Upper lobe of left lung (tissue), 4 donors: ENCODE measurements at regions not wholly inside any gene's neighbourhood (a gene's known extent, or its start where the extent isn't known, plus 50 kb on each side); places are given as distances from the start of the nearest gene placed in this dataset.

Experiments
- POLR2A ChIP-seq, 4 donors: fragments of 450-650 bp; IDR thresholded peaks; one replicate each; pipeline ENCODE4 v1.5.1; 2016 to 2017; ENCODE audit warnings: antibody characterized with exemption in 4 of 4, mild to moderate bottlenecking in 2 of 4
- POLR2AphosphoS5 ChIP-seq, 2 donors: sonication (generic); formaldehyde crosslinking; IDR thresholded peaks; one replicate each; pipeline ENCODE4 v1.5.1; 2017; ENCODE audit warnings: antibody characterized with exemption in 2 of 2
- TF ChIP-seq, protein P1 (sequence below), 6 experiments: fragments of 450-650 bp in 4 of 6; fragments of 200-600 bp in 2 of 6; sonication (generic) in 2 of 6; IDR thresholded peaks; one replicate each; pipeline ENCODE4 v1.5.1; 2016 to 2019; ENCODE audit warnings: antibody characterized with exemption in 6 of 6

DNA sequence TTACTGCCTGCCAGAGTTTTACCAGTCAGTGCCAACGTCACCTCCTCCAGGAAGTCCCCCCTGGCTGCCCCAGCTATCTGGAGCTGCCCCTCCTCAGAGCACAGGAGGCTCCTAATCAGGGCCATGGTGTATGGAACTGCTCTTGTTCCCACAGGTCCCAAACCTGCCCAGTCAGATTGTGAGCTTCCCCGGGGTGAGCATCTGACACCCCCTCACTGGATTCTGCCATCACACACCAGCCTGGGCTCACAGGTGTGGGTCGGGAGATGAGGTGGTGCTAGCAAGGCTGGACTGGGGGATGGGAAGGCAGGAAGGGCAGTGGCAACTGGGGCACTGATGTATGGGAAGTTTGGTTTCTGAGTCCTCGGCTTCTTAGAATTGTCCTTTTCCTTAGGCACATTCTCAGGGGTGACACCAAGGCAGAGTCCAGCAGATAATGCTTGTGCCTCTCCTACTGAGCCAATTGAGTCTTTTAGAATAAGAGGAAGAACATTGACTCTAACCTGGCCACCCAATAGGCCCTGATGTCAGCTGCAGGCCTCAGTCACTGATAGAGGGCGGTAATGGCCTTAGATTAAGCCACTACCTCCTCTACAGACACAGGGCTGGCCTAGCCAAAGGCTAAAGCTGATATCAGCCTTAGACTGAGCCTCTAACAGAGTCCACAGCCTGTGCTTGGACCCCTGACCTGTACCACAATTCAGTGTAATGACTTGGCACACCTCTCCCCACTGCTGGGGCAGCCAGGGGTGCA lies 107.9 kb downstream of the WSCD1 start:
- TF ChIP-seq, protein P1, sequence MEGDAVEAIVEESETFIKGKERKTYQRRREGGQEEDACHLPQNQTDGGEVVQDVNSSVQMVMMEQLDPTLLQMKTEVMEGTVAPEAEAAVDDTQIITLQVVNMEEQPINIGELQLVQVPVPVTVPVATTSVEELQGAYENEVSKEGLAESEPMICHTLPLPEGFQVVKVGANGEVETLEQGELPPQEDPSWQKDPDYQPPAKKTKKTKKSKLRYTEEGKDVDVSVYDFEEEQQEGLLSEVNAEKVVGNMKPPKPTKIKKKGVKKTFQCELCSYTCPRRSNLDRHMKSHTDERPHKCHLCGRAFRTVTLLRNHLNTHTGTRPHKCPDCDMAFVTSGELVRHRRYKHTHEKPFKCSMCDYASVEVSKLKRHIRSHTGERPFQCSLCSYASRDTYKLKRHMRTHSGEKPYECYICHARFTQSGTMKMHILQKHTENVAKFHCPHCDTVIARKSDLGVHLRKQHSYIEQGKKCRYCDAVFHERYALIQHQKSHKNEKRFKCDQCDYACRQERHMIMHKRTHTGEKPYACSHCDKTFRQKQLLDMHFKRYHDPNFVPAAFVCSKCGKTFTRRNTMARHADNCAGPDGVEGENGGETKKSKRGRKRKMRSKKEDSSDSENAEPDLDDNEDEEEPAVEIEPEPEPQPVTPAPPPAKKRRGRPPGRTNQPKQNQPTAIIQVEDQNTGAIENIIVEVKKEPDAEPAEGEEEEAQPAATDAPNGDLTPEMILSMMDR (IDR thresholded peaks at IDR 0.05) = no peak
- no peak for TF ChIP-seq POLR2A (IDR thresholded peaks at IDR 0.05)
- TF ChIP-seq POLR2AphosphoS5 (IDR thresholded peaks at IDR 0.05) = no peak
